GM21529 (cell line): ENCODE measurements at regions not wholly inside any gene's neighbourhood (a gene's known extent, or its start where the extent isn't known, plus 50 kb on each side); places are given as distances from the start of the nearest gene placed in this dataset.
"Not testable (repeated sequence)": the region's sequence is repeated elsewhere in the genome, so short reads cannot be mapped to it uniquely, and the experiment has no call there.

ENCODE experiments used
- ATAC-seq: cut with Tn5 transposase; IDR thresholded peaks from one replicate; pipeline ENCODE4 v1.9.1; 2021; ENCODE audit not compliant: unreplicated experiment

DNA sequence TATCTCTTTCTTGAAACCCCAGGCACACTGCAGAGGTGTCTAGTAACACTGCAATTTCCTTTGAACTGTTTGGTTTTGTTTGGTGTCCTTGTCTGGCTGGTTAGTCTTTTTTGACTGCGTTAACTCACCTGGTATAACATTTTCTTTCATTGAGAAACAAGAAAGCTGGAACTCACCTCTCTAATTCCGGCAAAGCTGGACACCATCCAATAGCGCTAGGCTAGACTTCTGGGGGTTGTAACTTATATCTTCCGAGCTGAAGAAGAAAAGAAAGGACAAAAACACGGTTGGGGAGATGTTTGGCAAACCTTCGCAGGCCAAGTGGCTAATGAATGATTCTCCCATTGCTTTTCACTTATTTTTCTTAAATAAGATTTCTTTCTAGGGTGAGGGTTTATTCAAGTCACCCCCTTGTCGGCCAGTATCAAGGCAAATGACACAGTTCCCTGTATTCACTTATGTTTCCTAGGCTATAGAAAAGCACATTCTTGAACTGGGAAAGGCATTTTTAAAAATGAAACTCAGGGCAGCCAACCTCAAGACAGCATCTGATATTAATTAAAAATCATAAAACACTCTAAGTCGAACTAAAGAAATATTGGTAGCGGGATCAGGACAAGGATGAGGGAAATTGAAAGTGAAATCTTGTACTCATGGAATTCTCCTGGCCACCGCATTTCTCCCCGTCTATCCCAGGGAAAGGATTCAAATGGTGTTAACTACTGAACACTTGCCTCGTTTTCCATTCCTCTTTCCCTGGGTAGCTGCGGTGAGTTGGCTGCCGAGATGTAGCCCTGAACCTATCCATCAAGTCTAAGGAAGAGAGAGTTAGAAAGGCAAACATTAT, 95.9 kb upstream of the ZFHX3 start:
- no peak for ATAC-seq

DNA sequence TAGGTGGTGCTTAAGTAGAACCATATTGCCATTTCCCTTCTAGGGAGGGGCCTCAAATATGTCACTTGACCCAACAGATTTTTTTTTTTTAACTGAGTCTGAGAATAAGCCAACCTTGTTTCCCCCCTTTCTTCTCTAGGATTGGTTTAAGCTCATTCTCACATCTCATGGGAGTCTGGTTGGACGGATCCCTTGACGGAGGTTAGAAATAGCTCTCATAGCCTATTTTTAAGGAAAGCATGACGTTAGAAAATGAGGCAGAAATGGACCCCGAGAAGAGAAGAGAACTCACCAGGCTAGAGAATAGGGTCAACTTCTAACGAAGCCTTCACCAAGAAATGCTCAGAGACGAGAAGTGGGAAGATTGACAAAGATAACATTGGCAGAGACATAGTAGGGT, 95.1 kb upstream of the ZFHX3 start:
- no peak for ATAC-seq

DNA sequence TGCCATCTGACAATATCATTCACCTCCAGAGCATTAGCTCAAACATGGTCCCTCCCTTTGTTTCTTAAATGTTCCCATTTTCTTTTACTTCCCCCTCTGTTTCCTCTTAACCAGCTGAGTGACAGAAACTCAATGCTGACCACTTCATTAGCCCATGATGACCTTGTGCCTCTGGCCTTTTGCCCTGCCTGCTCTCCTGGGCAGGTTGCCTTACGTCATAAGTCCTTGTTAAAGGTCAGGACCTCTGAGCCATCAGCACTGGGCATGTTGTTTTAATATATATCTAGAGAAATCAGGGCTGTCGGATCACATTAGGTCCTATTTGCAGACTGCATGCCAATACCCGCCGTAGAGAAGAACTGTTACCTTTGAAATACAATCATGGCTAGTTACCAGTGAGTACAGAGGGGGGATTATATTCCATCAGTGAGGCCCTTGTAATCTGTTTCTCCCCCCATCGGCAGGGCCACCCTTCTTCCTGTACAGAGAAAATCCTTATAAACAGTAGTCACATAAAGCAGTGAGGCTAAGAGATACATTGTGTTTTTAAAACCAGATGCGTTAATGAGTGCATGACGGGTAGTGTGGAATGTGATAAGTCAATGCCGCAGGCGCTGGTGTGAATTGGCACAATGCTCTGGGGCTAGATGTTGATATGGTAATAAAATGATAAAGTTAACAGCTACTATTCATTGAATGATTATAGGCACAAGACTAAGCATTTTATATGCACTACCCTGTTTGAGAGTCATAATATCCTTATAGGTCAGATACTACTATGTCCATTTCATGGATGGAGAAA, 94.3 kb upstream of the ZFHX3 start:
- no peak for ATAC-seq

GRCh38 chr16:73140929-73141328, 93.0 kb upstream of the ZFHX3 start:
- ATAC-seq, result no peak

GRCh38 chr16:73131156-73131862, 83.4 kb upstream of the ZFHX3 start:
- ATAC-seq, result no peak

DNA sequence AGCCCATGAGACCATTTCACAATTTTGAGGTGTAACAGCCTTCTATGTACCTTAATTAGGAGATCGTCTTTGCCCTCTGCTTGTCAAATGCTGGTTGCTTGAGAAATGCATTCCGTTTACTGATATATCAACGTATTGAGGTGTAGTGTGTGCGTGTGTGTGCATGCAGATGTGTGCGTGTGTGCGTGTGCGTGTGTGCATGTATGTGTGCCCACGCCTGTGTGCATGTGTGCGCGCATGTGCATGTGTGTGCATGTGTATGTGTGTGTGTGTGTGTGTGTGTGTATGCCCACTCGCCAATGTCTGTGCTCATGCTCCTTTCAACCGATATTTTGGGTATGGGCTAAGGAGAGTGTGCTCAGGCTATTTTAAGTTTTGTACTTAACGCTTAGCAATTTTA, 81.5 kb upstream of the ZFHX3 start:
- ATAC-seq, result no peak

DNA sequence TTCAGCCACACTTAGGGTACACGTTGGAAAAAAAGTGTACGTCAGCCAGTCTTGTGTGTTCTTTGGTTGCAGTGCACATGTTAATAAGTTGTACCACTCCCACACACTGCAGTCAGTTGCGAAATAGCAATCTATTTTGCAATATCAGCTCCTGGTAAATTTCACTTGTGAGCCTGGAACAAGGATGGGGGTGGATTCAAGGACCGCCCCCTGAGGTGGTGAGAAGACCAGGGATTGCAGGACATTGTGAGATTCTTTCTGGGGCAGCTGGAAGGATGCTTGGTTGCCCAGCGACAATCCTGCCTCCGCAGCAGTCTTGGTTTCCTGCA, 78.6 kb upstream of the ZFHX3 start:
- ATAC-seq, result no peak

DNA sequence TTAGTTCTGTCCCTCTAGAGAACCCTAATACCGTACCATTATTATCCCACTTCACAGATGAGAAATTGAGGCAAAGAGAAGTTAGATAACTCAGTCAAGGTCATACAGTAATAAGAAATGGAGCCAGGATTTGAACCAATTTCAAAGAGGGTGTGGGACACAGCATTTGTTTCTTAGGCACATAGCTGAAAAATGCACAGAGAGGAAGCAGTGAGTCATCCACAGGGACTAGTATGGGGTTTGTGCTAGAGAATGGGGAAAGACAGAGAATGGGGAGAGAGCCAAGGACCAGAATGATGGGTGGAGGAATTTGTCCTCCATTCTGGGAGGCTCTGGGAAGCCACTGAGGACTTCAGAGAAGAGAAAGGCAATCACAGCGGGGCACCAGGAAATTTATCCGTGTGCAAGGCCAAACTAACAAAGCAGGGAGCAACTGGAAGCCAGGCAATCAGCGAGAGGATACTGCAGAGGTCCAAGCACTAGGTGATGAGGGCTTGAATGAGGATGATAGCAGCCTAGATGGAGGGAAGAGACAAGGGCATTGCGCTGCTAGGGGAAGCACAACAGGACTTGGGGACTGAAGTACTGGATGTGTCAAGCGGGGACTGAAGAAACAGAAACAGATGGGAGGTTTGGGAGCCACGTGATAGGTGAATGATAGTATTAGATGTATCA, 78.1 kb upstream of the ZFHX3 start:
- ATAC-seq, result no peak

- ATAC-seq, result no peak
Observed at GRCh38 chr16:73124665-73125375, 76.9 kb upstream of the ZFHX3 start.

- ATAC-seq, result no peak
Observed at GRCh38 chr16:73124097-73124652, 76.2 kb upstream of the ZFHX3 start.

DNA sequence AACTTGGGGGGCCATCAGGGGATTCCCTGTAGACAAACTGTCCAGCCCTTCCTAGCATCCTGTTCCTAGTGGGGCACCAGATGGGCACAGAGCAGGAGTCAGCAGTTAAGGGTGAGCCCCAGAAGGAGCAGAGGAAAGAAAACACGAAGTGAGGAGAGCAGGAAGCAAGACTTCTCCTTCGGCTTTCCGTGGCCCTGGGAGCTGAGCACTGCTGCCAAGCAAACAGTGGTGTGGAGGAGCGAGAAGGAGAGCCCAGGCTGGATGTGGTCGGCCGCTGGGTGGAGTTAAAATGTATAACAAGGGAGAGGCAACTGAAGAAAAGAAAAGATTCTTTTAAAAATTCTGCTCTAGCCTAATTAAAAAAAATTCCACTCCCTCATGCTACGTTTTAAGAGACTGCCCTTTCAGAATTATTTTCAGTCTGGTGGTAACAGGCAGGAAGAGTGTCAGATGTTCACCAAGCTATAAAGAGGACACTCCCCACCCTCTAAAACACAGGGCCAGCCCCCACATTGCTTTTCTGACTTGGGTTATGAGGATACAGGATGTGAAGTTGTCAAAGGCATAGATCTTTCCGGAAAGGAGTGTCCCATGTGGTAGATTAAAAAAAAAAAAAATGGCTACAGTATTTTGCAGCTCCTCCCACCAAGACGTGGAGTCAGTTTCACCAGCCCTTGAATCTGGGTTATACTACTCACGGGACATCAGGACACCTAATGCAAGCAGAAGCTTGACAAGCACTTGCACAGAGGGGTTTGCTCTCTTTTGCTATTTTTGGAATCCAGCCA, 74.9 kb upstream of the ZFHX3 start:
- ATAC-seq, result no peak

GRCh38 chr16:73116576-73116975, 68.6 kb upstream of the ZFHX3 start:
- no peak for ATAC-seq

DNA sequence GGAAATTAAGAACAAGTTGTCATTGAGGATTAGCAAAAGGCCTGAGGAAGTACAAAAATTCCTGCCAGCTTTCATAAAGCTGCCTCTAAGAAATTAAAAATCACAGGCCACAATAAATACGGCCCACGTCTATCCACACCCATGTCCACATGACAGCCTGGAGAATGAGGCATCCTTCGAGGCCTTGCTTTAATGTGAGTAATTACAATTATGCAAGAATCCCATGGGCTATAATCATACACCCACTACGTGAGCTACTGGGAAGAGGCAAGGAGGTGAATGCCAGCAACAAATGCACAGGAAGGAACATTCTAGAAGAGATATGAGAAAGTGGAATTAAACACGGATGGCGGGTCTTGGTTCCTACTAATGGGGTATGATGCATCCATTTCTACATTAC, 65.4 kb upstream of the ZFHX3 start:
- no peak for ATAC-seq

- no peak for ATAC-seq
Observed at GRCh38 chr16:73108195-73108963, 60.5 kb upstream of the ZFHX3 start.

DNA sequence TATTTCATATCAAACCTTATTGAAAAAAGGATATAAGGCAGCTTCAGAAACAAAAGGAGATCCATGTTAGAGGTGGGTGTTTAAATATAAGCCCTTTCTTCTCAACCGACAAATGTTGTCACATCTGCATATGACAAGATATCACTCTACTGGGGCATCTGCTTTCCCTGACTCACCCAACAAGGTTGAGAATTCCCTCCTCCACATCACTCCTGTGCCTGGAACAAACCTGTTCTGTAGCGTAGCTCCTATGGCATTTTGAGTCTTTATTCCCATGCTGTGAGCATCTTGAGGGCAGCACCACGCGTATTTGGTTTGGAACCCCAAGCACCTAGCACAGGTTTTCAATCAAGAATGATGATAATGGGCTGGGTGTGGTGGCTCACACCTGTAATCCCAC, 59.4 kb upstream of the ZFHX3 start:
- ATAC-seq, result no peak

- no peak for ATAC-seq
Observed at GRCh38 chr16:73106329-73107034, 58.6 kb upstream of the ZFHX3 start.

DNA sequence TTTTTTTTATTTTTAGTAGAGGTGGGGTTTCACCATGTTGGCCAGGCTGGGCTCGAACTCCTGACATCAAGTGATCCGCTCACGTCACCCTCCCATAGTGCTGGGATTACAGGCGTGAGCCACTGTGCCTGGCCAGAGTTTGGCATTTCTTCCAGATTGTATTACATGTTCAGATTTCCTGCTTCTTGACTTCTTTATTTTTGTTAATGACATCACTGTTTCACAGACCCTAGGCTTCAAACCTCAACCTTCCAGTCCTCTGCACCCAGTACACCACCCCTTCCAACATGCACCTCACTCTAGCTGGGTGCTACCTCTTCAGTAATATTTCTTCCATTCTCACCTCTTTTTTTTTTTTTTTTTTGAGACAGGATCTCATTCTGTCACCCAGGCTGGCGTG, 53.6 kb upstream of the ZFHX3 start:
- no peak for ATAC-seq

- not testable (repeated sequence) for ATAC-seq
Observed at GRCh38 chr16:73099601-73100000, 51.7 kb upstream of the ZFHX3 start.
